Erythroblast (primary cell): ENCODE measurements at regions not wholly inside any gene's neighbourhood (a gene's known extent, or its start where the extent isn't known, plus 50 kb on each side); places are given as distances from the start of the nearest gene placed in this dataset.

Experiments used
- GATA1 ChIP-seq: IDR thresholded peaks from 2 replicates; pipeline ENCODE4 v1.6.1; 2011; ENCODE audit warnings: low read depth, mild to moderate bottlenecking, control low read depth, low read length, moderate library complexity
- POLR2A ChIP-seq: IDR thresholded peaks from 2 replicates; pipeline ENCODE4 v1.6.1; 2011; ENCODE audit warnings: mild to moderate bottlenecking, low read length

GRCh38 chrX:9146657-9147056, 112.7 kb upstream of the FAM9B start:
- TF ChIP-seq POLR2A (no peak), GATA1 (no peak)
